ENCODE measurements at regions not wholly inside any gene's neighbourhood (a gene's known extent, or its start where the extent isn't known, plus 50 kb on each side); places are given as distances from the start of the nearest gene placed in this dataset.

DNA sequence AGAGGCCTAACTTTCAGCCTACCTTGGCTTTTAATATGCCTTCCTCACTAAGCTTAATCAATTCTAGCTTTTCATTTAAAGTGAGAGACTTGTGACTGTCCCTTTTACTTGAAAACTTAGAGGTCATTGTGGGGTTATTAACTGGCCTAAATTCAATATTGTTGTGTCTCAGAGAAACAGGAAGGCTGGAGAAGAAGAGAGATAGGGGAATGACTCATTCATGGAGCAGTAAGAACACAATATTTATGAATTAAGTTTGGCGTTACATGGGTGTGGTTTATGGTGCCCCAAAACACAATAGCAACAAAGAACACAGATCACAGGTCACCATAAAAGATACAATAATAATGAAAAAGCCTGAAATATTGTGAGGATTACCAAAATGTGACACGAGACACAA is 612.1 kb downstream of the TBC1D4 start (continued):
- TF ChIP-seq, protein P1, sequence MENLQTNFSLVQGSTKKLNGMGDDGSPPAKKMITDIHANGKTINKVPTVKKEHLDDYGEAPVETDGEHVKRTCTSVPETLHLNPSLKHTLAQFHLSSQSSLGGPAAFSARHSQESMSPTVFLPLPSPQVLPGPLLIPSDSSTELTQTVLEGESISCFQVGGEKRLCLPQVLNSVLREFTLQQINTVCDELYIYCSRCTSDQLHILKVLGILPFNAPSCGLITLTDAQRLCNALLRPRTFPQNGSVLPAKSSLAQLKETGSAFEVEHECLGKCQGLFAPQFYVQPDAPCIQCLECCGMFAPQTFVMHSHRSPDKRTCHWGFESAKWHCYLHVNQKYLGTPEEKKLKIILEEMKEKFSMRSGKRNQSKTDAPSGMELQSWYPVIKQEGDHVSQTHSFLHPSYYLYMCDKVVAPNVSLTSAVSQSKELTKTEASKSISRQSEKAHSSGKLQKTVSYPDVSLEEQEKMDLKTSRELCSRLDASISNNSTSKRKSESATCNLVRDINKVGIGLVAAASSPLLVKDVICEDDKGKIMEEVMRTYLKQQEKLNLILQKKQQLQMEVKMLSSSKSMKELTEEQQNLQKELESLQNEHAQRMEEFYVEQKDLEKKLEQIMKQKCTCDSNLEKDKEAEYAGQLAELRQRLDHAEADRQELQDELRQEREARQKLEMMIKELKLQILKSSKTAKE (CRISPR knock-in tag; IDR thresholded peaks at IDR 0.05; ENCODE audit: borderline replicate concordance) = no peak
- TF ChIP-seq HNRNPH1 (optimal IDR thresholded peaks at IDR 0.05; ENCODE audit: low read depth, low read length) = no peak
- TF ChIP-seq ZNF160 (CRISPR knock-in tag; IDR thresholded peaks at IDR 0.05) = no peak
- TF ChIP-seq KDM3A (CRISPR knock-in tag; IDR thresholded peaks at IDR 0.05; ENCODE audit: low read depth) = no peak
- no peak for TF ChIP-seq POLR2A (IDR thresholded peaks at IDR 0.05; ENCODE audit: insufficient read depth in 1 of 2, low read depth in 2 of 2, low read length in 2 of 2)
- TF ChIP-seq ZNF530 (CRISPR knock-in tag; IDR thresholded peaks at IDR 0.05; ENCODE audit: low read depth) = no peak
- TF ChIP-seq, protein P2, sequence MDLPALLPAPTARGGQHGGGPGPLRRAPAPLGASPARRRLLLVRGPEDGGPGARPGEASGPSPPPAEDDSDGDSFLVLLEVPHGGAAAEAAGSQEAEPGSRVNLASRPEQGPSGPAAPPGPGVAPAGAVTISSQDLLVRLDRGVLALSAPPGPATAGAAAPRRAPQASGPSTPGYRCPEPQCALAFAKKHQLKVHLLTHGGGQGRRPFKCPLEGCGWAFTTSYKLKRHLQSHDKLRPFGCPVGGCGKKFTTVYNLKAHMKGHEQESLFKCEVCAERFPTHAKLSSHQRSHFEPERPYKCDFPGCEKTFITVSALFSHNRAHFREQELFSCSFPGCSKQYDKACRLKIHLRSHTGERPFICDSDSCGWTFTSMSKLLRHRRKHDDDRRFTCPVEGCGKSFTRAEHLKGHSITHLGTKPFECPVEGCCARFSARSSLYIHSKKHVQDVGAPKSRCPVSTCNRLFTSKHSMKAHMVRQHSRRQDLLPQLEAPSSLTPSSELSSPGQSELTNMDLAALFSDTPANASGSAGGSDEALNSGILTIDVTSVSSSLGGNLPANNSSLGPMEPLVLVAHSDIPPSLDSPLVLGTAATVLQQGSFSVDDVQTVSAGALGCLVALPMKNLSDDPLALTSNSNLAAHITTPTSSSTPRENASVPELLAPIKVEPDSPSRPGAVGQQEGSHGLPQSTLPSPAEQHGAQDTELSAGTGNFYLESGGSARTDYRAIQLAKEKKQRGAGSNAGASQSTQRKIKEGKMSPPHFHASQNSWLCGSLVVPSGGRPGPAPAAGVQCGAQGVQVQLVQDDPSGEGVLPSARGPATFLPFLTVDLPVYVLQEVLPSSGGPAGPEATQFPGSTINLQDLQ (CRISPR knock-in tag; IDR thresholded peaks at IDR 0.05) = no peak
- TF ChIP-seq ZNF260 (CRISPR knock-in tag; IDR thresholded peaks at IDR 0.05; ENCODE audit: borderline replicate concordance, low read depth) = no peak

DNA sequence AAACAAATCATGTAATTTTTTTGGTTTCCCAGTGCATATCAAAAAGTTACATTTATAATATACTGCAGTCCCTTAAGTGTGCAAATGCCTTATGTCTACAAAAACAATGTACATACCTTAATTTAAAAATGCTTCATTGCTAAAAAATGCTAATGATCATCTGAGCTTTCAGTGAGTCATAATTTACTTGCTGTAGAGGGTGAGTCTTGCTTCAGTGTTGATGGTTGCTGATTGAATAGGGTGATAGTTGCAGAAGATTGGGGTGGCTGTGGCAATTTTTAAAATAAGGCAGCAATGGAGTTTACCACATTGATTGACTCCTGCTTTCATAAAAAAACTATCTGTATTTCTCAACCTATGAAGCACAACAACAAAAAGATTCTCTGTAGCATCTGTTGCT is 613.9 kb downstream of the TBC1D4 start:
- Histone ChIP-seq H3K9me3 (ENCODE audit: low read length) (peaks cover 42% of the 10 kb centered on the region), H3K27me3 (ENCODE audit: control insufficient read depth in 1 of 2, insufficient read depth in 2 of 2, low read length in 2 of 2) (no peaks in the 10 kb centered on the region), H3K4me2 (ENCODE audit: low read depth, low read length) (no peak overlapping the region), H3K4me1 (ENCODE audit: insufficient read depth, low read length) (no peaks in the 10 kb centered on the region), H3K79me2 (ENCODE audit: insufficient read depth, low read length) (no peaks in the 10 kb centered on the region), H3K4me3 (replicated peaks in 1 of 3; ENCODE audit: insufficient read depth in 1 of 3, low read depth in 2 of 3, low read length in 3 of 3) (no peak overlapping the region), H2AFZ (ENCODE audit: low read length) (no peak overlapping the region), H3K36me3 (replicated peaks in 1 of 2; ENCODE audit: control insufficient read depth in 1 of 2, insufficient read depth in 2 of 2, low read length in 2 of 2) (no peaks in the 10 kb centered on the region), H3K27ac (ENCODE audit: extremely low read length, insufficient read depth, low read length) (no peak overlapping the region), H4K20me1 (ENCODE audit: insufficient read depth, low read length) (no peaks in the 10 kb centered on the region), H3K9ac (ENCODE audit: insufficient read depth, low read depth, low read length) (no peak overlapping the region)
- no TSS peak for BruUV-seq (replicated peaks)
- POLR2A ChIA-PET = no interaction called here
- no peak for FAIRE-seq
- CTCF ChIA-PET (ENCODE audit: low intra/inter-chr PET ratio, low total read pairs) = no interaction called here
- in situ Hi-C loops (cut with HindIII; ENCODE audit: extremely low pct_ligation_motif_present, low pct_unique_long_range_greater_than_20kb) = no loop called here
- ATAC-seq = no peak
- intact Hi-C loops (cut with micrococcal nuclease; ENCODE audit: unreplicated experiment) = no loop called here
- DNase-seq (ENCODE audit: low spot score) = no peak
- TF ChIP-seq ZNF335 (CRISPR knock-in tag; IDR thresholded peaks at IDR 0.05) (no peak), KDM3A (CRISPR knock-in tag; IDR thresholded peaks at IDR 0.05; ENCODE audit: low read depth) (no peak), ZNF567 (CRISPR knock-in tag; IDR thresholded peaks at IDR 0.05; ENCODE audit: borderline replicate concordance) (no peak)
- TF ChIP-seq, protein P3, sequence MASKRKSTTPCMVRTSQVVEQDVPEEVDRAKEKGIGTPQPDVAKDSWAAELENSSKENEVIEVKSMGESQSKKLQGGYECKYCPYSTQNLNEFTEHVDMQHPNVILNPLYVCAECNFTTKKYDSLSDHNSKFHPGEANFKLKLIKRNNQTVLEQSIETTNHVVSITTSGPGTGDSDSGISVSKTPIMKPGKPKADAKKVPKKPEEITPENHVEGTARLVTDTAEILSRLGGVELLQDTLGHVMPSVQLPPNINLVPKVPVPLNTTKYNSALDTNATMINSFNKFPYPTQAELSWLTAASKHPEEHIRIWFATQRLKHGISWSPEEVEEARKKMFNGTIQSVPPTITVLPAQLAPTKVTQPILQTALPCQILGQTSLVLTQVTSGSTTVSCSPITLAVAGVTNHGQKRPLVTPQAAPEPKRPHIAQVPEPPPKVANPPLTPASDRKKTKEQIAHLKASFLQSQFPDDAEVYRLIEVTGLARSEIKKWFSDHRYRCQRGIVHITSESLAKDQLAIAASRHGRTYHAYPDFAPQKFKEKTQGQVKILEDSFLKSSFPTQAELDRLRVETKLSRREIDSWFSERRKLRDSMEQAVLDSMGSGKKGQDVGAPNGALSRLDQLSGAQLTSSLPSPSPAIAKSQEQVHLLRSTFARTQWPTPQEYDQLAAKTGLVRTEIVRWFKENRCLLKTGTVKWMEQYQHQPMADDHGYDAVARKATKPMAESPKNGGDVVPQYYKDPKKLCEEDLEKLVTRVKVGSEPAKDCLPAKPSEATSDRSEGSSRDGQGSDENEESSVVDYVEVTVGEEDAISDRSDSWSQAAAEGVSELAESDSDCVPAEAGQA (IDR thresholded peaks at IDR 0.05; ENCODE audit: low read depth) = no peak
- TF ChIP-seq, protein P3 (CRISPR knock-in tag; IDR thresholded peaks at IDR 0.05; ENCODE audit: borderline replicate concordance) = no peak
